Testis (tissue), 2 donors: ENCODE measurements at regions not wholly inside any gene's neighbourhood (a gene's known extent, or its start where the extent isn't known, plus 50 kb on each side); places are given as distances from the start of the nearest gene placed in this dataset.
"Not testable (repeated sequence)": the region's sequence is repeated elsewhere in the genome, so short reads cannot be mapped to it uniquely, and the experiment has no call there.

Source experiments
- DNase-seq: peaks from one replicate; pipeline ENCODE4 v3.0.0-alpha.2; 2019
- H3K27ac ChIP-seq, 2 donors: fragments of 200-600 bp; sonication (generic); one replicate each; pipeline ENCODE4 v1.5.1; 2019
- H3K27me3 ChIP-seq: fragments of 200-600 bp; sonication (generic); one replicate; pipeline ENCODE4 v1.5.1; 2019
- H3K36me3 ChIP-seq: fragments of 200-600 bp; sonication (generic); one replicate; pipeline ENCODE4 v1.5.1; 2017; ENCODE audit warnings: low read depth; ENCODE audit errors: missing control alignments
- H3K4me1 ChIP-seq: fragments of 200-600 bp; sonication (generic); one replicate; pipeline ENCODE4 v1.5.1; 2019
- H3K4me3 ChIP-seq, 2 donors: fragments of 200-600 bp; sonication (generic); one replicate each; pipeline ENCODE4 v1.5.1; 2017 to 2019
- H3K9me3 ChIP-seq: fragments of 200-600 bp; sonication (generic); one replicate; pipeline ENCODE4 v1.5.1; 2017
- POLR2A ChIP-seq: fragments of 450-650 bp; IDR thresholded peaks from one replicate; pipeline ENCODE4 v1.6.1; 2017; ENCODE audit warnings: antibody characterized with exemption, mild to moderate bottlenecking, moderate library complexity
- WGBS, 2 donors: methylation state at CpG; one replicate each; pipeline ENCODE4 v1.1.5; 2018; 5-methylcytosine and 5-hydroxymethylcytosine counted together
- intact Hi-C: fragments of 100-400 bp; cut with DNase I; formaldehyde crosslinking; loops from one replicate; pipeline ENCODE4 v1.15.1; 2023; ENCODE audit warnings: low total_unique reads
- TF ChIP-seq, protein P1 (sequence below), 3 experiments: fragments of 450-650 bp in 2 of 3; fragments of 200-600 bp in 1 of 3; sonication (generic) in 1 of 3; IDR thresholded peaks; one replicate each; pipeline ENCODE4 v1.5.1; 2016 to 2019; ENCODE audit warnings: antibody characterized with exemption in 3 of 3, mild to moderate bottlenecking in 2 of 3, moderate library complexity in 1 of 3

DNA sequence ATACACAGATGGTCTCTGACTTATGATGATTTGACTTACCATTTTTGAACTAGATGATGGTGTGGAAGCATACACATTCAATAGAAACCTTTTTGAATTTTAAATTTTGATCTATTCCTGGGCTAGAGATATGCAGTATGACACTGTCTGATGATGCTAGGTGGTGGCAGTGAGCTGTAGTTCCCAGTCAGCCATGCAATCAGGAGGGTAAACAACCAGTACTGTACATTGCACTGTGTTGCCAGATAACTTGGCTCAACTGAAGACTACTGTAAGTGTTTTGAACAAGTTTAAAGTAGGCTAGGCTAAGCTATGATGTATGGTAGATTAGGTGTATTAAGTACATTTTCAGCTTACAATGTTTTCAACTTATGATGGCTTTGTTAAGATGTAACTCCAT lies 859.1 kb upstream of the ARRDC3 start:
- Histone ChIP-seq H3K27me3 (no peaks in the 10 kb centered on the region), H3K4me3 (no peak overlapping the region), H3K36me3 (no peaks in the 10 kb centered on the region), H3K27ac (no peak overlapping the region), H3K9me3 (no peaks in the 10 kb centered on the region), H3K4me1 (no peaks in the 10 kb centered on the region)
- no peak for TF ChIP-seq POLR2A
- TF ChIP-seq, protein P1, sequence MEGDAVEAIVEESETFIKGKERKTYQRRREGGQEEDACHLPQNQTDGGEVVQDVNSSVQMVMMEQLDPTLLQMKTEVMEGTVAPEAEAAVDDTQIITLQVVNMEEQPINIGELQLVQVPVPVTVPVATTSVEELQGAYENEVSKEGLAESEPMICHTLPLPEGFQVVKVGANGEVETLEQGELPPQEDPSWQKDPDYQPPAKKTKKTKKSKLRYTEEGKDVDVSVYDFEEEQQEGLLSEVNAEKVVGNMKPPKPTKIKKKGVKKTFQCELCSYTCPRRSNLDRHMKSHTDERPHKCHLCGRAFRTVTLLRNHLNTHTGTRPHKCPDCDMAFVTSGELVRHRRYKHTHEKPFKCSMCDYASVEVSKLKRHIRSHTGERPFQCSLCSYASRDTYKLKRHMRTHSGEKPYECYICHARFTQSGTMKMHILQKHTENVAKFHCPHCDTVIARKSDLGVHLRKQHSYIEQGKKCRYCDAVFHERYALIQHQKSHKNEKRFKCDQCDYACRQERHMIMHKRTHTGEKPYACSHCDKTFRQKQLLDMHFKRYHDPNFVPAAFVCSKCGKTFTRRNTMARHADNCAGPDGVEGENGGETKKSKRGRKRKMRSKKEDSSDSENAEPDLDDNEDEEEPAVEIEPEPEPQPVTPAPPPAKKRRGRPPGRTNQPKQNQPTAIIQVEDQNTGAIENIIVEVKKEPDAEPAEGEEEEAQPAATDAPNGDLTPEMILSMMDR (IDR thresholded peaks at IDR 0.05): no peak
- intact Hi-C loops: no loop called here
- no peak for DNase-seq

DNA sequence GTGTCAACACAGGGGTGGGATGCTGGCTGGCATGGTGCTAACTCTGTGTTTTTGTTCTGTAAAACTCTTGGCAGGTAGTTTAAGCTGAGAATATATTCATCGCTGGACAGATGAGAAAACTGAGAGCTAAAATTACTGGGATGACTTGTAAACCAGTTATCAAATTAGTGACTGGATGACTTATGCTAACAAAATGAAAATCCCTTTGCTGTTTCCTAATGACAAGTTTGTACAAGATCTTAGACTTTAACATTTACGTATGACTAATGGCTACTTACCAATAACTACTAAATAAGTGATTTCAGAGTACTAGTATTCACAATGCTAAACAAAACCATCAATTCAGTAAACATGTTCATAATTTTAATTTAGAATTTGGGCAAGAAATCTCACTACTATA lies 854.8 kb upstream of the ARRDC3 start:
- 90 to 93% methylated on average over 2 of the region's 2 CpGs for WGBS, 2 donors
- Histone ChIP-seq H3K9me3 (no peaks in the 10 kb centered on the region), H3K4me1 (no peaks in the 10 kb centered on the region), H3K27ac (no peak overlapping the region), H3K36me3 (no peaks in the 10 kb centered on the region), H3K4me3 (no peak overlapping the region), H3K27me3 (no peaks in the 10 kb centered on the region)
- DNase-seq: no peak
- no peak for TF ChIP-seq POLR2A
- TF ChIP-seq, protein P1 (IDR thresholded peaks at IDR 0.05): no peak
- intact Hi-C loops: no loop called here

DNA sequence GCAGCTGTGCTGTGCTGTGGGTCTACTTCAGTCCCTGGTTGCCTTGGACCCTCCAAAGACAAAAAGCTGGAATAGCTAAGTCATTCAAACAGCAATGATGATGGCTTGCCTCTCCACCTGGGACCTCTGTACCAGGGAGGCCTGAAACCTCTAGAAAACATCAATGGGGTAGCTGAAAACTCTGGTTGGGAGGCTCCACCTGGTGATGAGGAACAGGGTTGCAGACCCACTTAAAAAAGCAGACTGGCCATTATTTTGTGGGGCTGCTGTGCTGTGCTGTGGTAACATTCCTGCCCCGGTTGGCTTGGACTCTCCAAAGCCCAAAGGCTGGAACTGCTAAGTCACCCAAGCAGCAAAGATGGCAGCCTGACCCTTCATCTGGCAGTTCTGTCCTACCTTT lies 839.3 kb upstream of the ARRDC3 start:
- peak; percentile 27 for DNase-seq
- WGBS, 2 donors: 82 to 86% methylated on average over 1 of the region's 1 CpG
- Histone ChIP-seq H3K4me3 (no peak overlapping the region), H3K9me3 (no peaks in the 10 kb centered on the region), H3K27me3 (no peaks in the 10 kb centered on the region), H3K27ac (no peak overlapping the region), H3K4me1 (no peaks in the 10 kb centered on the region), H3K36me3 (no peaks in the 10 kb centered on the region)
- TF ChIP-seq, protein P1 (IDR thresholded peaks at IDR 0.05): no peak
- no peak for TF ChIP-seq POLR2A
- intact Hi-C loops: no loop called here

DNA sequence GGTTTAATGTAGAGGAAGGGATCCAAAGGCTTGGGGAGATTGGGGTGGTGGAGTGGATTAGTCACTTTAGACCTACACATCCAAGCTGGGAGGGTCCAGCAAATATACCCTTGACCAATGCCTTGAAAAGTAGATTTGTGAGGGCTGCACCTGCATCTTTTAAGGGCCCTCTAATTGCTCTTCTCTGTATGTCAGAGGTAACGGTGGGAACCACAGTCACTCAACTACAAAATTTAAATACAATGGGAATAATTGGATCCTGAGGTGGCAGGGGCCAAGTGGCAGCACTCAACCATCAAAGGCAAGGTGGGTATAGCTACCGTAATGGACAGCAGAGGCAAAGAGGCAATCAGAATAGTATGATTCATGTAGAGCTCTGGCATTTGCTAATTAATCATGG lies 833.7 kb upstream of the ARRDC3 start:
- H3K36me3 ChIP-seq, H3K27ac ChIP-seq, H3K9me3 ChIP-seq, H3K4me1 ChIP-seq, H3K27me3 ChIP-seq, H3K4me3 ChIP-seq, intact Hi-C loops, DNase-seq: not testable (repeated sequence)
- 88 to 93% methylated on average over 2 of the region's 2 CpGs for WGBS, 2 donors

DNA sequence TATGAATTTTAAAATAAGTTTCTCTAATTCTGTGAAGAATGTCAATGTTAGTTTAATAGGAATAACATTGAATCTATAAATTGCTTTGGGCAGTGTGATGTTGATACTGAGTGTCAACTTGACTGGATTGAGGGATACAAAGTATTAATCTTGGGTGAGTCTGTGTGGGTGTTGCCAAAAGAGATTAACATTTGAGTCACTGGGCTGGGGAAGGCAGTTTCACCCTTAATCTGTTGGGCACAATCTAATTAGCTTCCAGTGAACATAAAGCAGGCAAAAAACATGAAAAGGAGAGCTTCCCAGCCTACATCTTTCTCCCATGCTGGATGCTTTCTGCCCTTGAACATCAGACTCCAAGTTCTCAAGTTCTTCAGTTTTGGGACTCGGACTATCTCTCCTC lies 832.0 kb upstream of the ARRDC3 start:
- H3K4me3 ChIP-seq: no peak overlapping the region
- TF ChIP-seq, protein P1 (IDR thresholded peaks at IDR 0.05): no peak
- TF ChIP-seq POLR2A: no peak
- H3K4me1 ChIP-seq: no peaks in the 10 kb centered on the region
- no peak overlapping the region for H3K27ac ChIP-seq
- intact Hi-C loops: no loop called here
- WGBS, 2 donors: 73 to 90% methylated on average over 1 of the region's 1 CpG
- DNase-seq: peak; percentile 51
- H3K9me3 ChIP-seq: no peaks in the 10 kb centered on the region
- no peaks in the 10 kb centered on the region for H3K36me3 ChIP-seq
- no peaks in the 10 kb centered on the region for H3K27me3 ChIP-seq
